CD8-positive, alpha-beta memory T cell (primary cell): ENCODE measurements at regions not wholly inside any gene's neighbourhood (a gene's known extent, or its start where the extent isn't known, plus 50 kb on each side); places are given as distances from the start of the nearest gene placed in this dataset.
A peak's percentile ranks its signal among the peaks of the same experiment; 100 is the strongest.

ENCODE experiments used
- CTCF ChIA-PET: fragments of 350-600 bp; sonication (Branson Sonifier 250); formaldehyde crosslinking; loops from one replicate; lab custom pipeline; 2021; ENCODE audit warnings: antibody characterized with exemption; lab: Charles Lee
- POLR2A ChIA-PET: fragments of 350-600 bp; sonication (Branson Sonifier 250); formaldehyde crosslinking; loops from one replicate; lab custom pipeline; 2021; ENCODE audit warnings: antibody characterized with exemption; lab: Charles Lee
- DNase-seq, 5 donors: peaks; one replicate each; pipeline versions ENCODE4 v3.0.0 to v3.0.0-alpha.2; 2020 to 2022; ENCODE audit warnings: mixed read lengths in 1 of 5
- H3K27ac ChIP-seq: one replicate; pipeline ENCODE4 v1.7.0; 2013; ENCODE audit warnings: low read depth, mild to moderate bottlenecking, low read length, moderate library complexity
- H3K27me3 ChIP-seq: 2 replicates; pipeline ENCODE4 v1.7.0; 2013; ENCODE audit warnings: low read length, mild to moderate bottlenecking; ENCODE audit not compliant: insufficient read depth, poor library complexity, severe bottlenecking
- H3K36me3 ChIP-seq: 2 replicates; pipeline ENCODE4 v1.7.0; 2013; ENCODE audit warnings: mild to moderate bottlenecking, low read length, moderate library complexity; ENCODE audit not compliant: insufficient read depth
- H3K4me1 ChIP-seq: 2 replicates; pipeline ENCODE4 v1.7.0; 2013; ENCODE audit warnings: mild to moderate bottlenecking, low read length, moderate library complexity; ENCODE audit not compliant: insufficient read depth
- H3K4me3 ChIP-seq: 2 replicates; pipeline ENCODE4 v1.7.0; 2013; ENCODE audit warnings: mild to moderate bottlenecking, low read length
- H3K9me3 ChIP-seq: 2 replicates; pipeline ENCODE4 v1.7.0; 2013; ENCODE audit warnings: mild to moderate bottlenecking, low read length
- H3K27ac Mint-ChIP-seq, 8 donors: one replicate each; pipeline ENCODE4 v1.8.0; 2020 to 2021; ENCODE audit warnings: mixed read lengths in 8 of 8, mild to moderate bottlenecking in 6 of 8, inconsistent platforms in 3 of 8, moderate library complexity in 3 of 8
- H3K27me3 Mint-ChIP-seq, 2 donors: one replicate each; pipeline ENCODE4 v1.8.0; 2020 to 2021; ENCODE audit warnings: mixed read lengths in 2 of 2, mild to moderate bottlenecking in 1 of 2, moderate library complexity in 1 of 2
- H3K36me3 Mint-ChIP-seq, 3 donors: one replicate each; pipeline ENCODE4 v1.8.0; 2020 to 2021; ENCODE audit warnings: mixed read lengths in 3 of 3, inconsistent platforms in 1 of 3, mild to moderate bottlenecking in 1 of 3
- H3K4me1 Mint-ChIP-seq, 3 donors: one replicate each; pipeline ENCODE4 v1.8.0; 2020 to 2021; ENCODE audit warnings: mixed read lengths in 3 of 3, inconsistent platforms in 1 of 3, mild to moderate bottlenecking in 1 of 3
- H3K4me3 Mint-ChIP-seq, 7 donors: one replicate each; pipeline ENCODE4 v1.8.0; 2020 to 2021; ENCODE audit warnings: mixed read lengths in 7 of 7, mild to moderate bottlenecking in 6 of 7, moderate library complexity in 4 of 7, inconsistent platforms in 2 of 7
- H3K9me3 Mint-ChIP-seq, 5 donors: one replicate each; pipeline ENCODE4 v1.8.0; 2020 to 2022; ENCODE audit warnings: mixed read lengths in 5 of 5, mild to moderate bottlenecking in 3 of 5, moderate library complexity in 2 of 5, inconsistent platforms in 1 of 5

GRCh38 chr2:41464395-41464794, 583.4 kb upstream of the PKDCC start:
- Histone ChIP-seq H3K36me3 (no peaks in the 10 kb centered on the region), H3K4me1 (no peaks in the 10 kb centered on the region), H3K4me3 (no peak overlapping the region), H3K27ac (no peak overlapping the region), H3K27me3 (no peaks in the 10 kb centered on the region), H3K9me3 (no peaks in the 10 kb centered on the region)
- no peak for DNase-seq
- Mint-ChIP-seq H3K4me1 (no peaks in the 10 kb centered on the region), H3K9me3 (no peaks in the 10 kb centered on the region), H3K36me3 (no peaks in the 10 kb centered on the region), H3K27me3 (peaks cover 0 to 4% of the 10 kb centered on the region in 2 donors), H3K4me3 (no peak overlapping the region), H3K27ac (no peak overlapping the region)
- POLR2A ChIA-PET, result no interaction called here
- CTCF ChIA-PET, result no interaction called here

- H3K4me1 Mint-ChIP-seq, result no peaks in the 10 kb centered on the region
- H3K4me3 Mint-ChIP-seq, result no peak overlapping the region
- CTCF ChIA-PET, result no interaction called here
- no peak for DNase-seq
- no peaks in the 10 kb centered on the region for H3K9me3 ChIP-seq
- no peaks in the 10 kb centered on the region for H3K4me1 ChIP-seq
- H3K27ac Mint-ChIP-seq, result no peak overlapping the region
- H3K9me3 Mint-ChIP-seq, result peaks cover 0 to 2% (median 0%) of the 10 kb centered on the region in 5 donors
- POLR2A ChIA-PET, result no interaction called here
- H3K36me3 ChIP-seq, result no peaks in the 10 kb centered on the region
- no peak overlapping the region for H3K27ac ChIP-seq
- H3K27me3 ChIP-seq, result no peaks in the 10 kb centered on the region
- H3K36me3 Mint-ChIP-seq, result no peaks in the 10 kb centered on the region
- peaks cover 0 to 4% of the 10 kb centered on the region in 2 donors for H3K27me3 Mint-ChIP-seq
- no peak overlapping the region for H3K4me3 ChIP-seq
These were observed 571.9 kb upstream of the PKDCC start for GRCh38 chr2:41475959-41476358.

GRCh38 chr2:41482659-41483058, 565.2 kb upstream of the PKDCC start:
- no peaks in the 10 kb centered on the region for H3K27me3 ChIP-seq
- POLR2A ChIA-PET, result no interaction called here
- Mint-ChIP-seq H3K9me3 (no peaks in the 10 kb centered on the region), H3K4me3 (no peak overlapping the region), H3K27me3 (no peaks in the 10 kb centered on the region), H3K36me3 (no peaks in the 10 kb centered on the region), H3K27ac (no peak overlapping the region), H3K4me1 (no peaks in the 10 kb centered on the region)
- no peaks in the 10 kb centered on the region for H3K4me1 ChIP-seq
- H3K36me3 ChIP-seq, result no peaks in the 10 kb centered on the region
- H3K9me3 ChIP-seq, result no peaks in the 10 kb centered on the region
- no peak overlapping the region for H3K27ac ChIP-seq
- DNase-seq, result no peak
- H3K4me3 ChIP-seq, result no peak overlapping the region
- CTCF ChIA-PET, result no interaction called here

- CTCF ChIA-PET, result no interaction called here
- H3K27me3 ChIP-seq, result no peaks in the 10 kb centered on the region
- no peaks in the 10 kb centered on the region for H3K9me3 ChIP-seq
- no peaks in the 10 kb centered on the region for H3K27me3 Mint-ChIP-seq
- no peak overlapping the region for H3K27ac ChIP-seq
- H3K4me3 ChIP-seq, result no peak overlapping the region
- H3K4me1 Mint-ChIP-seq, result no peaks in the 10 kb centered on the region
- no peaks in the 10 kb centered on the region for H3K36me3 Mint-ChIP-seq
- POLR2A ChIA-PET, result no interaction called here
- H3K4me1 ChIP-seq, result no peaks in the 10 kb centered on the region
- H3K4me3 Mint-ChIP-seq, result no peak overlapping the region
- no peaks in the 10 kb centered on the region for H3K9me3 Mint-ChIP-seq
- no peak overlapping the region for H3K27ac Mint-ChIP-seq
- DNase-seq, result no peak
- no peaks in the 10 kb centered on the region for H3K36me3 ChIP-seq
These were observed 564.6 kb upstream of the PKDCC start for GRCh38 chr2:41483226-41483625.

DNA sequence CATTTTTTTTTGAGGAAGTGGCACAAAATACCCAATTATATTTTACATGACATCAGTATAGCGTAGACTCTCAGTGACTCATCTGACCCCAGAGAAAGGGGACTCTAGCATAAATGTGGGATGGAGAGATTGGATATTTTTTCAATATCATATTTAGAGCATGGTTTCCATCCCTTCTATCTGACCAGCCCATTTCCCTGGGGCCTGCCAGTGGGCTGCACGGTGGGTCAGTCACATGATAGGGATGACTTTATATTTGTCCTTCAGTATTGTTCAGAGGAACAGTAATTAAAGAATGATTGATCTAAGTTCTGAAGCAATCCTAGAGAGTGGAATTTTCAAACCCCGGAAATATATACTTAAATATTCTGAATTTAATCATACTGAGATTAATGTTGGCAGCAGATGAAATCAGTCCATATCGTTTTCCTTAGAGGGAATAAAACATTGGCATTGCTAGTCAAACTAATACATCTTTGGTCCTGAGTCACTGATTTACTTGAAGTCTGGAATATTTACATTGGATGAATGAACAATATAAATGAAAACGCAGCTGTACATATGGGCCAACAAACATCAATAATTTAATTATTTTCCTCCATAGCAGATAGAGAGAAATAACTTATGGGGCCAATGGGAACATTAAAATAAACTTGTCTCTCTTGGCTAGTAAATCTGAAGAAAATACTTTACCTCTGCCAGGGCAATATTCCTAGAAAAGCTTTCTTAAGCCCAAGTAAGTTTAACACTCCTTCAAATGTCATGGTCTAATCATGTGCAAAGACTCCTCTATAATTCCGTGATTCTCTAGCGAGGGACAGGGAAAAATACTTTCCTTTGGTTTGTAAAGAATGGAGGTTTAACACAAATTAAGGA, 563.6 kb upstream of the PKDCC start:
- H3K4me3 ChIP-seq, result no peak overlapping the region
- ChIA-PET CTCF (no interaction called here), POLR2A (no interaction called here)
- H3K27ac Mint-ChIP-seq, result no peak overlapping the region
- H3K9me3 ChIP-seq, result no peaks in the 10 kb centered on the region
- H3K27me3 Mint-ChIP-seq, result no peaks in the 10 kb centered on the region
- H3K4me1 ChIP-seq, result no peaks in the 10 kb centered on the region
- no peaks in the 10 kb centered on the region for H3K9me3 Mint-ChIP-seq
- H3K27me3 ChIP-seq, result no peaks in the 10 kb centered on the region
- no peaks in the 10 kb centered on the region for H3K36me3 Mint-ChIP-seq
- no peaks in the 10 kb centered on the region for H3K4me1 Mint-ChIP-seq
- H3K36me3 ChIP-seq, result no peaks in the 10 kb centered on the region
- no peak for DNase-seq
- no peak overlapping the region for H3K4me3 Mint-ChIP-seq
- H3K27ac ChIP-seq, result no peak overlapping the region

GRCh38 chr2:41484858-41485234, 563.0 kb upstream of the PKDCC start:
- Histone ChIP-seq H3K4me3 (no peak overlapping the region), H3K36me3 (no peaks in the 10 kb centered on the region), H3K27ac (no peak overlapping the region), H3K4me1 (no peaks in the 10 kb centered on the region), H3K27me3 (no peaks in the 10 kb centered on the region), H3K9me3 (no peaks in the 10 kb centered on the region)
- POLR2A ChIA-PET, result no interaction called here
- H3K27me3 Mint-ChIP-seq, result no peaks in the 10 kb centered on the region
- CTCF ChIA-PET, result no interaction called here
- DNase-seq, result no peak
- H3K4me1 Mint-ChIP-seq, result no peaks in the 10 kb centered on the region
- H3K27ac Mint-ChIP-seq, result no peak overlapping the region
- no peak overlapping the region for H3K4me3 Mint-ChIP-seq
- H3K36me3 Mint-ChIP-seq, result no peaks in the 10 kb centered on the region
- peaks cover 0 to 3% (median 0%) of the 10 kb centered on the region in 5 donors for H3K9me3 Mint-ChIP-seq

GRCh38 chr2:41486948-41487347, 560.9 kb upstream of the PKDCC start:
- Mint-ChIP-seq H3K27me3 (no peaks in the 10 kb centered on the region), H3K4me1 (no peaks in the 10 kb centered on the region), H3K36me3 (no peaks in the 10 kb centered on the region), H3K27ac (no peak overlapping the region), H3K4me3 (no peak overlapping the region), H3K9me3 (peaks cover 0 to 4% (median 3%) of the 10 kb centered on the region in 5 donors)
- H3K4me1 ChIP-seq, result no peaks in the 10 kb centered on the region
- ChIA-PET CTCF (no interaction called here), POLR2A (no interaction called here)
- no peaks in the 10 kb centered on the region for H3K9me3 ChIP-seq
- H3K36me3 ChIP-seq, result no peaks in the 10 kb centered on the region
- DNase-seq, result no peak
- H3K27me3 ChIP-seq, result no peaks in the 10 kb centered on the region
- H3K4me3 ChIP-seq, result no peak overlapping the region
- no peak overlapping the region for H3K27ac ChIP-seq

GRCh38 chr2:41488888-41489287, 558.9 kb upstream of the PKDCC start:
- CTCF ChIA-PET, result no interaction called here
- no peak for DNase-seq
- peak overlapping the region in 1 of 8 donors; percentile 32 for H3K27ac Mint-ChIP-seq
- H3K4me3 Mint-ChIP-seq, result no peak overlapping the region
- Histone ChIP-seq H3K4me1 (no peaks in the 10 kb centered on the region), H3K9me3 (peaks cover 1% of the 10 kb centered on the region), H3K4me3 (no peak overlapping the region), H3K27me3 (no peaks in the 10 kb centered on the region), H3K36me3 (no peaks in the 10 kb centered on the region), H3K27ac (no peak overlapping the region)
- POLR2A ChIA-PET, result no interaction called here
- H3K4me1 Mint-ChIP-seq, result no peaks in the 10 kb centered on the region
- no peaks in the 10 kb centered on the region for H3K36me3 Mint-ChIP-seq
- H3K9me3 Mint-ChIP-seq, result peaks cover 0 to 17% (median 8%) of the 10 kb centered on the region in 5 donors
- H3K27me3 Mint-ChIP-seq, result no peaks in the 10 kb centered on the region
